ENCODE measurements at regions not wholly inside any gene's neighbourhood (a gene's known extent, or its start where the extent isn't known, plus 50 kb on each side); places are given as distances from the start of the nearest gene placed in this dataset.

GRCh38 chr6:140176306-140176705, 801.9 kb upstream of the CITED2 start:
- Histone ChIP-seq H3K4ac (ENCODE audit: low read depth in 1 of 2, low read length in 2 of 2) (no peak overlapping the region), H3K4me2 (ENCODE audit: low read length, poor library complexity, severe bottlenecking) (no peak overlapping the region), H3K14ac (ENCODE audit: low read length in 2 of 2) (no peak overlapping the region), H2AFZ (ENCODE audit: low read depth, low read length) (no peak overlapping the region), H3K4me3 (ENCODE audit: insufficient read depth in 1 of 2, low read depth in 1 of 2, low read length in 2 of 2) (no peak overlapping the region), H2BK15ac (ENCODE audit: low read depth, poor library complexity, severe bottlenecking) (no peak overlapping the region), H3K27me3 (ENCODE audit: control insufficient read depth in 1 of 2, insufficient read depth in 1 of 2, low read length in 2 of 2) (no peaks in the 10 kb centered on the region), H4K91ac (ENCODE audit: low read length) (no peak overlapping the region), H3K36me3 (ENCODE audit: control insufficient read depth in 1 of 2, insufficient read depth in 2 of 2, low read depth in 1 of 2, low read length in 2 of 2) (no peaks in the 10 kb centered on the region), H3K9ac (ENCODE audit: low read length) (no peak overlapping the region), H2BK12ac (ENCODE audit: low read length in 2 of 2) (no peak overlapping the region), H2BK5ac (ENCODE audit: low read depth, low read length, poor library complexity, severe bottlenecking) (no peak overlapping the region), H3K9me3 (ENCODE audit: control insufficient read depth, low read length) (no peaks in the 10 kb centered on the region), H3K79me1 (replicated peaks; ENCODE audit: low read length, poor library complexity, severe bottlenecking) (no peaks in the 10 kb centered on the region), H3K18ac (ENCODE audit: low read depth in 1 of 2, low read length in 2 of 2) (no peak overlapping the region), H3K27ac (ENCODE audit: low read length, poor library complexity, severe bottlenecking) (no peak overlapping the region), H4K8ac (ENCODE audit: low read length) (no peak overlapping the region), H2BK120ac (ENCODE audit: low read depth, low read length) (no peak overlapping the region), H3K4me1 (ENCODE audit: control insufficient read depth, insufficient read depth, low read depth, low read length) (no peaks in the 10 kb centered on the region), H2AK5ac (ENCODE audit: low read length, severe bottlenecking) (no peak overlapping the region), H3K23ac (ENCODE audit: low read length in 2 of 2) (no peak overlapping the region)
- 94% methylated on average over 1 of the region's 1 CpG for WGBS
- DNase-seq: no peak

- Histone ChIP-seq H2AFZ (ENCODE audit: low read depth, low read length) (no peak overlapping the region), H2BK15ac (ENCODE audit: low read depth, poor library complexity, severe bottlenecking) (no peak overlapping the region), H3K27me3 (ENCODE audit: control insufficient read depth in 1 of 2, insufficient read depth in 1 of 2, low read length in 2 of 2) (no peaks in the 10 kb centered on the region), H3K23ac (ENCODE audit: low read length in 2 of 2) (no peak overlapping the region), H3K4me3 (ENCODE audit: insufficient read depth in 1 of 2, low read depth in 1 of 2, low read length in 2 of 2) (no peak overlapping the region), H2BK5ac (ENCODE audit: low read depth, low read length, poor library complexity, severe bottlenecking) (no peak overlapping the region), H3K18ac (ENCODE audit: low read depth in 1 of 2, low read length in 2 of 2) (peak overlapping the region; percentile 5 to 29), H3K27ac (ENCODE audit: low read length, poor library complexity, severe bottlenecking) (no peak overlapping the region), H3K9ac (ENCODE audit: low read length) (no peak overlapping the region), H3K4me2 (ENCODE audit: low read length, poor library complexity, severe bottlenecking) (no peak overlapping the region), H3K36me3 (ENCODE audit: control insufficient read depth in 1 of 2, insufficient read depth in 2 of 2, low read depth in 1 of 2, low read length in 2 of 2) (no peaks in the 10 kb centered on the region), H3K79me1 (replicated peaks; ENCODE audit: low read length, poor library complexity, severe bottlenecking) (no peaks in the 10 kb centered on the region), H4K91ac (ENCODE audit: low read length) (no peak overlapping the region), H4K8ac (ENCODE audit: low read length) (no peak overlapping the region), H3K14ac (ENCODE audit: low read length in 2 of 2) (no peak overlapping the region), H3K4me1 (ENCODE audit: control insufficient read depth, insufficient read depth, low read depth, low read length) (no peaks in the 10 kb centered on the region), H3K9me3 (ENCODE audit: control insufficient read depth, low read length) (no peaks in the 10 kb centered on the region), H2BK120ac (ENCODE audit: low read depth, low read length) (no peak overlapping the region), H2BK12ac (ENCODE audit: low read length in 2 of 2) (peak overlapping the region in 1 of 2 experiments; percentile 82), H3K4ac (ENCODE audit: low read depth in 1 of 2, low read length in 2 of 2) (no peak overlapping the region), H2AK5ac (ENCODE audit: low read length, severe bottlenecking) (no peak overlapping the region)
- WGBS: 93% methylated on average over 1 of the region's 1 CpG
- DNase-seq: peak; percentile 53
Measured at GRCh38 chr6:140175486-140175885, 801.0 kb upstream of the CITED2 start.

- no peaks in the 10 kb centered on the region for H3K4me1 ChIP-seq (ENCODE audit: control insufficient read depth, insufficient read depth, low read depth, low read length)
- no peak overlapping the region for H4K91ac ChIP-seq (ENCODE audit: low read length)
- H2BK12ac ChIP-seq (ENCODE audit: low read length in 2 of 2): no peak overlapping the region
- DNase-seq: peak; percentile 94
- no peak overlapping the region for H2AK5ac ChIP-seq (ENCODE audit: low read length, severe bottlenecking)
- H3K18ac ChIP-seq (ENCODE audit: low read depth in 1 of 2, low read length in 2 of 2): no peak overlapping the region
- H4K8ac ChIP-seq (ENCODE audit: low read length): no peak overlapping the region
- no peak overlapping the region for H2BK15ac ChIP-seq (ENCODE audit: low read depth, poor library complexity, severe bottlenecking)
- H3K14ac ChIP-seq (ENCODE audit: low read length in 2 of 2): no peak overlapping the region
- H3K4ac ChIP-seq (ENCODE audit: low read depth in 1 of 2, low read length in 2 of 2): no peak overlapping the region
- H3K9me3 ChIP-seq (ENCODE audit: control insufficient read depth, low read length): no peaks in the 10 kb centered on the region
- no peak overlapping the region for H3K27ac ChIP-seq (ENCODE audit: low read length, poor library complexity, severe bottlenecking)
- H3K27me3 ChIP-seq (ENCODE audit: control insufficient read depth in 1 of 2, insufficient read depth in 1 of 2, low read length in 2 of 2): no peaks in the 10 kb centered on the region
- no peak overlapping the region for H3K4me2 ChIP-seq (ENCODE audit: low read length, poor library complexity, severe bottlenecking)
- H3K36me3 ChIP-seq (ENCODE audit: control insufficient read depth in 1 of 2, insufficient read depth in 2 of 2, low read depth in 1 of 2, low read length in 2 of 2): no peaks in the 10 kb centered on the region
- H3K4me3 ChIP-seq (ENCODE audit: insufficient read depth in 1 of 2, low read depth in 1 of 2, low read length in 2 of 2): no peak overlapping the region
- no peak overlapping the region for H2BK5ac ChIP-seq (ENCODE audit: low read depth, low read length, poor library complexity, severe bottlenecking)
- H3K9ac ChIP-seq (ENCODE audit: low read length): peak overlapping the region; percentile 48
- WGBS: 30% methylated on average over 1 of the region's 2 CpGs
- no peak overlapping the region for H2AFZ ChIP-seq (ENCODE audit: low read depth, low read length)
- H3K23ac ChIP-seq (ENCODE audit: low read length in 2 of 2): no peak overlapping the region
- no peaks in the 10 kb centered on the region for H3K79me1 ChIP-seq (replicated peaks; ENCODE audit: low read length, poor library complexity, severe bottlenecking)
- no peak overlapping the region for H2BK120ac ChIP-seq (ENCODE audit: low read depth, low read length)
Measured at GRCh38 chr6:140174524-140174923, 800.1 kb upstream of the CITED2 start.

GRCh38 chr6:140168365-140168764, 793.9 kb upstream of the CITED2 start:
- no peak overlapping the region for H3K4me3 ChIP-seq (ENCODE audit: insufficient read depth in 1 of 2, low read depth in 1 of 2, low read length in 2 of 2)
- no peak overlapping the region for H3K18ac ChIP-seq (ENCODE audit: low read depth in 1 of 2, low read length in 2 of 2)
- no peak overlapping the region for H2BK120ac ChIP-seq (ENCODE audit: low read depth, low read length)
- no peak overlapping the region for H2BK15ac ChIP-seq (ENCODE audit: low read depth, poor library complexity, severe bottlenecking)
- no peak overlapping the region for H3K23ac ChIP-seq (ENCODE audit: low read length in 2 of 2)
- H2BK12ac ChIP-seq (ENCODE audit: low read length in 2 of 2): no peak overlapping the region
- H3K4ac ChIP-seq (ENCODE audit: low read depth in 1 of 2, low read length in 2 of 2): no peak overlapping the region
- no peak overlapping the region for H2BK5ac ChIP-seq (ENCODE audit: low read depth, low read length, poor library complexity, severe bottlenecking)
- H3K79me1 ChIP-seq (replicated peaks; ENCODE audit: low read length, poor library complexity, severe bottlenecking): no peaks in the 10 kb centered on the region
- no peak overlapping the region for H3K27ac ChIP-seq (ENCODE audit: low read length, poor library complexity, severe bottlenecking)
- H2AK5ac ChIP-seq (ENCODE audit: low read length, severe bottlenecking): no peak overlapping the region
- H4K8ac ChIP-seq (ENCODE audit: low read length): no peak overlapping the region
- H3K27me3 ChIP-seq (ENCODE audit: control insufficient read depth in 1 of 2, insufficient read depth in 1 of 2, low read length in 2 of 2): no peaks in the 10 kb centered on the region
- WGBS: no CpG with 5 or more reads among the region's 3 CpGs
- H4K91ac ChIP-seq (ENCODE audit: low read length): no peak overlapping the region
- DNase-seq: no peak
- H3K9ac ChIP-seq (ENCODE audit: low read length): no peak overlapping the region
- no peaks in the 10 kb centered on the region for H3K36me3 ChIP-seq (ENCODE audit: control insufficient read depth in 1 of 2, insufficient read depth in 2 of 2, low read depth in 1 of 2, low read length in 2 of 2)
- no peak overlapping the region for H2AFZ ChIP-seq (ENCODE audit: low read depth, low read length)
- no peak overlapping the region for H3K14ac ChIP-seq (ENCODE audit: low read length in 2 of 2)
- H3K9me3 ChIP-seq (ENCODE audit: control insufficient read depth, low read length): no peaks in the 10 kb centered on the region
- H3K4me2 ChIP-seq (ENCODE audit: low read length, poor library complexity, severe bottlenecking): no peak overlapping the region
- no peaks in the 10 kb centered on the region for H3K4me1 ChIP-seq (ENCODE audit: control insufficient read depth, insufficient read depth, low read depth, low read length)
